ENCODE measurements at regions not wholly inside any gene's neighbourhood (a gene's known extent, or its start where the extent isn't known, plus 50 kb on each side); places are given as distances from the start of the nearest gene placed in this dataset.

DNA sequence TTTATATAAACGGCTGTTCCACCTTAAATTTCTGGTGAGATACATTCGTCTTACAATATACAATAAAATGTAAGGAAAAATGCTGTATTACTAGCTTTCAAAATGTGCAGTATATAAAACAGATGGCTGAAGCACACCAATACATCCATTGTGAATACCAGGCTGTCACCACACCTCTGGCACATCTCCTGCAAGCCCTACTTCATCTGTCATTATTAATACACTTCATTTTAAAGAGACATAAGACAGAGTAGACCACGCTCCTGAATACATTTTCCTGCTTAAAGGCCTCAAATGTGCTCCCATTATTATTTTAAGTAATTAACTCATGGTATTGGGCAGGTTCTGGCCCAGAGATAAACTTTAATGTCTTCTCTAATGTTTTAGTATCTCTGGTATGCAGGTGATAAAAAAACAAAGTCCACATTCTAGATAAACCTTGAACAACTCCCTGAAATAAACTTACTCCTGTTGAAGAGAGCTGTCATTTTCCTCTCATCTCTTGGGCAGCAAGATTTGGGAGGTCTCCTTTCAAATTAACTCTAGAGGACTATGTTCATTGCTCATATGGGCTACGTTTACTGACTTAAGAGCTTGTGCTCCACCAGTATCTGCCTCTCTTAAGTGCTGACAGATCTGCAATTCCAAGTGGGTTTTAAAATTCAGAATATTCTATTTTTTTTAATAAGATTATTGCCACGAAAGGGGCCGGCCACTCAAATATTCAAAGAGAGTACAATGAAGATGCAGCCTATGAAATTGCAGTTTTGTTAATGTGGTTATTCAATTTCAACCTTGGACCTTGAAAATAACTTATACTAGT lies 396.5 kb upstream of the SEMA3D start:
- Histone ChIP-seq H3K27ac (no peak overlapping the region), H3K36me3 (ENCODE audit: insufficient read depth in 1 of 2, low read depth in 1 of 2) (no peaks in the 10 kb centered on the region), H3K9me3 (no peaks in the 10 kb centered on the region), H3K27me3 (ENCODE audit: insufficient read depth in 3 of 3, low read length in 2 of 3) (no peaks in the 10 kb centered on the region), H3K4me3 (no peak overlapping the region), H3K4me1 (no peaks in the 10 kb centered on the region)
- TF ChIP-seq, protein P1, sequence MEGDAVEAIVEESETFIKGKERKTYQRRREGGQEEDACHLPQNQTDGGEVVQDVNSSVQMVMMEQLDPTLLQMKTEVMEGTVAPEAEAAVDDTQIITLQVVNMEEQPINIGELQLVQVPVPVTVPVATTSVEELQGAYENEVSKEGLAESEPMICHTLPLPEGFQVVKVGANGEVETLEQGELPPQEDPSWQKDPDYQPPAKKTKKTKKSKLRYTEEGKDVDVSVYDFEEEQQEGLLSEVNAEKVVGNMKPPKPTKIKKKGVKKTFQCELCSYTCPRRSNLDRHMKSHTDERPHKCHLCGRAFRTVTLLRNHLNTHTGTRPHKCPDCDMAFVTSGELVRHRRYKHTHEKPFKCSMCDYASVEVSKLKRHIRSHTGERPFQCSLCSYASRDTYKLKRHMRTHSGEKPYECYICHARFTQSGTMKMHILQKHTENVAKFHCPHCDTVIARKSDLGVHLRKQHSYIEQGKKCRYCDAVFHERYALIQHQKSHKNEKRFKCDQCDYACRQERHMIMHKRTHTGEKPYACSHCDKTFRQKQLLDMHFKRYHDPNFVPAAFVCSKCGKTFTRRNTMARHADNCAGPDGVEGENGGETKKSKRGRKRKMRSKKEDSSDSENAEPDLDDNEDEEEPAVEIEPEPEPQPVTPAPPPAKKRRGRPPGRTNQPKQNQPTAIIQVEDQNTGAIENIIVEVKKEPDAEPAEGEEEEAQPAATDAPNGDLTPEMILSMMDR (IDR thresholded peaks at IDR 0.05) = no peak
- 72 to 78% (median 75%) methylated on average over 6 of the region's 6 CpGs for WGBS, 3 donors
- ATAC-seq = no peak
- intact Hi-C loops (cut with DNase I) = no loop called here
- no peak for DNase-seq

- ATAC-seq (no peak), DNase-seq (no peak)
- Histone ChIP-seq H3K4me1 (no peaks in the 10 kb centered on the region), H3K9me3 (no peaks in the 10 kb centered on the region), H3K4me3 (no peak overlapping the region), H3K27me3 (ENCODE audit: insufficient read depth in 3 of 3, low read length in 2 of 3) (no peaks in the 10 kb centered on the region), H3K27ac (no peak overlapping the region), H3K36me3 (ENCODE audit: insufficient read depth in 1 of 2, low read depth in 1 of 2) (no peaks in the 10 kb centered on the region)
- intact Hi-C loops (cut with DNase I) = no loop called here
- TF ChIP-seq, protein P1 (IDR thresholded peaks at IDR 0.05) = no peak
- WGBS, 3 donors = 70 to 97% (median 87%) methylated on average over 4 of the region's 4 CpGs
Measured at GRCh38 chr7:85573844-85574243, 387.0 kb upstream of the SEMA3D start.

DNA sequence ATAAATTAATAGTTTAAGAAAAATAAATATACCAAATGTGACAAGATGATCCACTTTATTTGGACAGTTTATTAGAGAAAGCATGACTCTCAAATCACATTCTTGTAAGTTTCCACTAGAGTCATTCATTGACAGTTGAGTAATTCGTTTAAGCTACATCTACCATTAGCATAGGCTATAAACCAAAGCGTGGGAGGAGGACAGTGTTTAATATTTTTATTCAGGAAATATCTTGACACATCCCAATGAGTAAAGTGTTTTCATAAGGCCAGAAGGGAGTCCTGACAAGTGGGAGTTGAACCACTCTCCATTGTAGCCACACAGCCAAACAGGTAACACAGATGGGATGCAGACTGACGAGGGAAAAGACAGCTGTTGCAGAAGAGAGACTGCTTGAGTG lies 386.5 kb upstream of the SEMA3D start:
- Histone ChIP-seq H3K36me3 (ENCODE audit: insufficient read depth in 1 of 2, low read depth in 1 of 2) (no peaks in the 10 kb centered on the region), H3K4me1 (no peaks in the 10 kb centered on the region), H3K9me3 (no peaks in the 10 kb centered on the region), H3K27ac (no peak overlapping the region), H3K27me3 (ENCODE audit: insufficient read depth in 3 of 3, low read length in 2 of 3) (no peaks in the 10 kb centered on the region), H3K4me3 (no peak overlapping the region)
- WGBS, 3 donors = 66 to 75% (median 75%) methylated on average over 3 of the region's 3 CpGs
- no peak for ATAC-seq
- intact Hi-C loops (cut with DNase I) = no loop called here
- no peak for DNase-seq
- TF ChIP-seq, protein P1 (IDR thresholded peaks at IDR 0.05) = no peak

DNA sequence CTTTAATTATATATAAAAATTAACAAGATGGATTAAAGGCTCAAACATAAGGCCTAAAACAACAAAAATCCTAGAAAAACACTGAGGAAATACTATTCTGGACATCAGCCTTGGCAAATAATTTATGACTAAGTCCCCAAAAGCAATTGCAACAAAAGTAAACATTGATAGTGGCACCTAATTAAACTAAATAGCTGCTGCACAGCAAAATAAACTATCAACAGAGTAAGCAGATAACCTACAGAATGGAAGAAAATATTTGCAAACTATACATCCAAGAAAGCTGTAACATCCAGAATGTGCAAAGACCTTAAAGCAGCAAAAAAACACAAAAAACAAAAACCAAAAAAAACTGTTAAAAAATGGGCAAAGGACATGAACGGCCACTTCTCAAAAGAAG lies 384.0 kb upstream of the SEMA3D start:
- DNase-seq = no peak
- Histone ChIP-seq H3K27ac (no peak overlapping the region), H3K36me3 (ENCODE audit: insufficient read depth in 1 of 2, low read depth in 1 of 2) (no peaks in the 10 kb centered on the region), H3K4me3 (no peak overlapping the region), H3K27me3 (ENCODE audit: insufficient read depth in 3 of 3, low read length in 2 of 3) (no peaks in the 10 kb centered on the region), H3K4me1 (no peaks in the 10 kb centered on the region), H3K9me3 (no peaks in the 10 kb centered on the region)
- TF ChIP-seq, protein P1 (IDR thresholded peaks at IDR 0.05) = no peak
- no peak for ATAC-seq
- intact Hi-C loops (cut with DNase I) = no loop called here
- 61 to 72% (median 72%) methylated on average over 1 of the region's 1 CpG for WGBS, 3 donors

GRCh38 chr7:85567983-85568382 lies 381.1 kb upstream of the SEMA3D start:
- no peaks in the 10 kb centered on the region for H3K36me3 ChIP-seq (ENCODE audit: insufficient read depth in 1 of 2, low read depth in 1 of 2)
- H3K27me3 ChIP-seq (ENCODE audit: insufficient read depth in 3 of 3, low read length in 2 of 3) = no peaks in the 10 kb centered on the region
- H3K9me3 ChIP-seq = no peaks in the 10 kb centered on the region
- H3K27ac ChIP-seq = no peak overlapping the region
- TF ChIP-seq, protein P1 (IDR thresholded peaks at IDR 0.05) = no peak
- intact Hi-C loops (cut with DNase I) = no loop called here
- no peaks in the 10 kb centered on the region for H3K4me1 ChIP-seq
- DNase-seq (no peak), ATAC-seq (no peak)
- no peak overlapping the region for H3K4me3 ChIP-seq

Measured in psoas muscle (tissue), 7 donors.